ENCODE measurements at regions not wholly inside any gene's neighbourhood (a gene's known extent, or its start where the extent isn't known, plus 50 kb on each side); places are given as distances from the start of the nearest gene placed in this dataset.

DNA sequence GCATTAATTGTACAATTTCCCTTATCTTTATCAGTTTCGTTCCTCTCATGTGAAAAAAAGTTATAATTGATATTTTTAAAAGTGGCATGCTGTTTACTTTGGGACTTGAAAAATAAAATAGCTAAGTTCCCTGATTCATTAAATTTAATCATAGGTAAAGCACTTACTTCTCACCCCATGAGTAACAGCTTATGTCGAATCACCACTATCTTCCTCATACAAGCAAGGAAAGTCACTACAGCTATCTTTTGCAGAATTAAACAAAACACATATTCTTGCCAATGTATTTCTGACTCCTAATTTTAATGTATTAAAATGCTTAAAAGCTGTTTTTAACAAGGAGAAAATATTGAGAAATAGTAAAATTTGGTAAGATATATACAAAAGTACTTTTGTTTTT lies 832.4 kb upstream of the PCDH10 start:
- H3K36me3 ChIP-seq (ENCODE audit: control insufficient read depth, insufficient read depth, low read length) = no peaks in the 10 kb centered on the region
- no peak for TF ChIP-seq CTCF (IDR thresholded peaks at IDR 0.05; ENCODE audit: insufficient read depth, low read depth, low read length)
- ChIA-PET CTCF (no interaction called here), POLR2A (no interaction called here)
- no peak overlapping the region for H3K4me3 ChIP-seq (ENCODE audit: low read depth, low read length)
- DNase-seq (ENCODE audit: low read depth) = no peak
- H3K27me3 ChIP-seq (ENCODE audit: control insufficient read depth, insufficient read depth, low read length) = no peaks in the 10 kb centered on the region

GRCh38 chr4:132317923-132318322 lies 831.2 kb upstream of the PCDH10 start:
- DNase-seq (ENCODE audit: low read depth) = no peak
- POLR2A ChIA-PET = no interaction called here
- CTCF ChIA-PET = no interaction called here
- Histone ChIP-seq H3K36me3 (ENCODE audit: control insufficient read depth, insufficient read depth, low read length) (no peaks in the 10 kb centered on the region), H3K4me3 (ENCODE audit: low read depth, low read length) (no peak overlapping the region), H3K27me3 (ENCODE audit: control insufficient read depth, insufficient read depth, low read length) (no peaks in the 10 kb centered on the region)
- TF ChIP-seq CTCF (IDR thresholded peaks at IDR 0.05; ENCODE audit: insufficient read depth, low read depth, low read length) = no peak

DNA sequence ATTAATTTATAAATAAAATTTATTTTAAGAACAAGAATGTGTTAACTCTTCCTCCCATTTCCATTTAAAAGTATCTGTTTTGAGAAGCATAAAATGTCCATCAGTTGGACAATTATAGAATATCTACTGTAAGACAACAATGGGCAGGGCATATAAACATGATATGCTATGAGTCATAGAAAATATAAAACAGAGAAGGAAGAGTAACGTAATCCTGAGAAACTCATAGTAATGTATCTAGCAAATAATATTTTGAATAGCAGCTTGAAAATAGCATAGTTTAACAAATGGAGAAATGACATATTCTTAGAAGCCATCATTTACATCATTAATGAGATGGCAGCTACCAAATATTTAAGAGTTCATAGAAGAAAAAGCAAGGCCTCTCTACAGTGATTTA lies 820.3 kb upstream of the PCDH10 start:
- TF ChIP-seq CTCF (IDR thresholded peaks at IDR 0.05; ENCODE audit: insufficient read depth, low read depth, low read length) = no peak

GRCh38 chr4:132330994-132331393 lies 818.1 kb upstream of the PCDH10 start:
- DNase-seq (ENCODE audit: low read depth) = no peak
- Histone ChIP-seq H3K36me3 (ENCODE audit: control insufficient read depth, insufficient read depth, low read length) (no peaks in the 10 kb centered on the region), H3K4me3 (ENCODE audit: low read depth, low read length) (no peak overlapping the region), H3K27me3 (ENCODE audit: control insufficient read depth, insufficient read depth, low read length) (no peaks in the 10 kb centered on the region)
- ChIA-PET POLR2A (no interaction called here), CTCF (no interaction called here)
- no peak for TF ChIP-seq CTCF (IDR thresholded peaks at IDR 0.05; ENCODE audit: insufficient read depth, low read depth, low read length)

More for the DNA sequence above, 820.3 kb upstream of the PCDH10 start:
- Histone ChIP-seq H3K4me3 (ENCODE audit: low read depth, low read length) (no peak overlapping the region), H3K36me3 (ENCODE audit: control insufficient read depth, insufficient read depth, low read length) (no peaks in the 10 kb centered on the region), H3K27me3 (ENCODE audit: control insufficient read depth, insufficient read depth, low read length) (no peaks in the 10 kb centered on the region)
- no peak for DNase-seq (ENCODE audit: low read depth)
- CTCF ChIA-PET = no interaction called here
- POLR2A ChIA-PET = no interaction called here

GRCh38 chr4:132332932-132333723 lies 816.0 kb upstream of the PCDH10 start:
- Histone ChIP-seq H3K27me3 (ENCODE audit: control insufficient read depth, insufficient read depth, low read length) (no peaks in the 10 kb centered on the region), H3K4me3 (ENCODE audit: low read depth, low read length) (no peak overlapping the region), H3K36me3 (ENCODE audit: control insufficient read depth, insufficient read depth, low read length) (no peaks in the 10 kb centered on the region)
- TF ChIP-seq CTCF (IDR thresholded peaks at IDR 0.05; ENCODE audit: insufficient read depth, low read depth, low read length) = no peak
- no peak for DNase-seq (ENCODE audit: low read depth)
- ChIA-PET CTCF (interaction anchor here (0.6 kb wide), 1 partner anchor 729 kb away, joined by 3 read pairs; no protein-coding TSS in a partner anchor), POLR2A (no interaction called here)
